ENCODE measurements at regions not wholly inside any gene's neighbourhood (a gene's known extent, or its start where the extent isn't known, plus 50 kb on each side); places are given as distances from the start of the nearest gene placed in this dataset.

- no peaks in the 10 kb centered on the region for H3K36me3 ChIP-seq
- DNase-seq (no peak), ATAC-seq (peak; percentile 55)
- H3K4me3 ChIP-seq, result no peak overlapping the region
- TF ChIP-seq, protein P1, sequence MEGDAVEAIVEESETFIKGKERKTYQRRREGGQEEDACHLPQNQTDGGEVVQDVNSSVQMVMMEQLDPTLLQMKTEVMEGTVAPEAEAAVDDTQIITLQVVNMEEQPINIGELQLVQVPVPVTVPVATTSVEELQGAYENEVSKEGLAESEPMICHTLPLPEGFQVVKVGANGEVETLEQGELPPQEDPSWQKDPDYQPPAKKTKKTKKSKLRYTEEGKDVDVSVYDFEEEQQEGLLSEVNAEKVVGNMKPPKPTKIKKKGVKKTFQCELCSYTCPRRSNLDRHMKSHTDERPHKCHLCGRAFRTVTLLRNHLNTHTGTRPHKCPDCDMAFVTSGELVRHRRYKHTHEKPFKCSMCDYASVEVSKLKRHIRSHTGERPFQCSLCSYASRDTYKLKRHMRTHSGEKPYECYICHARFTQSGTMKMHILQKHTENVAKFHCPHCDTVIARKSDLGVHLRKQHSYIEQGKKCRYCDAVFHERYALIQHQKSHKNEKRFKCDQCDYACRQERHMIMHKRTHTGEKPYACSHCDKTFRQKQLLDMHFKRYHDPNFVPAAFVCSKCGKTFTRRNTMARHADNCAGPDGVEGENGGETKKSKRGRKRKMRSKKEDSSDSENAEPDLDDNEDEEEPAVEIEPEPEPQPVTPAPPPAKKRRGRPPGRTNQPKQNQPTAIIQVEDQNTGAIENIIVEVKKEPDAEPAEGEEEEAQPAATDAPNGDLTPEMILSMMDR (IDR thresholded peaks at IDR 0.05), result no peak
- H3K27ac ChIP-seq, result no peak overlapping the region
- no peaks in the 10 kb centered on the region for H3K9me3 ChIP-seq
- intact Hi-C loops (cut with DNase I), result no loop called here
- no peaks in the 10 kb centered on the region for H3K27me3 ChIP-seq
- no peaks in the 10 kb centered on the region for H3K4me1 ChIP-seq
Observed at GRCh38 chr12:67593041-67593440, 55.5 kb upstream of the DYRK2 start.

GRCh38 chr12:67593461-67594330, 54.8 kb upstream of the DYRK2 start:
- Histone ChIP-seq H3K4me1 (no peaks in the 10 kb centered on the region), H3K4me3 (no peak overlapping the region), H3K27ac (no peak overlapping the region), H3K9me3 (no peaks in the 10 kb centered on the region), H3K36me3 (no peaks in the 10 kb centered on the region), H3K27me3 (no peaks in the 10 kb centered on the region)
- ATAC-seq, result no peak
- intact Hi-C loops (cut with DNase I), result no loop called here
- no peak for DNase-seq
- TF ChIP-seq, protein P1 (IDR thresholded peaks at IDR 0.05), result no peak

GRCh38 chr12:67594888-67595287, 53.7 kb upstream of the DYRK2 start:
- H3K27ac ChIP-seq, result no peak overlapping the region
- no peak overlapping the region for H3K4me3 ChIP-seq
- H3K36me3 ChIP-seq, result no peaks in the 10 kb centered on the region
- ATAC-seq, result no peak
- intact Hi-C loops (cut with DNase I), result no loop called here
- no peaks in the 10 kb centered on the region for H3K27me3 ChIP-seq
- no peaks in the 10 kb centered on the region for H3K9me3 ChIP-seq
- no peaks in the 10 kb centered on the region for H3K4me1 ChIP-seq
- TF ChIP-seq, protein P1 (IDR thresholded peaks at IDR 0.05), result no peak
- no peak for DNase-seq

DNA sequence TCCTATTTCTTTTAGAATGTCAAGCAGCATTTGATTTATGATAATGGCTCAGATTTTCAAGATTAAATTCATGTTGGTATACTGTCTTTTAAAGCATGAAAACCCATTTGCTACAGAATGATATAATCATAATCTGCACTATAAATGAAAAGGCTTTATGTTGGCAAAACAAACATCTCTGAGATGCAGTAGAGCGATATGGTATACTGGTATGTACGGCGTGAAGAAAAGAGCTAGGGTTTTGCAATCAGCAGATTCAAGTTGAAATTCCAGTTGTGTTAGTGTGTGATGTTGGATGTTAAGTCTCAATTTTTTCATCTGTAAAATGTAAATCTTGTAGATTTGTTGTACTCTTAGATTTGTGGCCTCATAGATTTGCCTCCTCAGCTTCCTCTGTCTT, 53.2 kb upstream of the DYRK2 start:
- ATAC-seq (no peak), DNase-seq (no peak)

DNA sequence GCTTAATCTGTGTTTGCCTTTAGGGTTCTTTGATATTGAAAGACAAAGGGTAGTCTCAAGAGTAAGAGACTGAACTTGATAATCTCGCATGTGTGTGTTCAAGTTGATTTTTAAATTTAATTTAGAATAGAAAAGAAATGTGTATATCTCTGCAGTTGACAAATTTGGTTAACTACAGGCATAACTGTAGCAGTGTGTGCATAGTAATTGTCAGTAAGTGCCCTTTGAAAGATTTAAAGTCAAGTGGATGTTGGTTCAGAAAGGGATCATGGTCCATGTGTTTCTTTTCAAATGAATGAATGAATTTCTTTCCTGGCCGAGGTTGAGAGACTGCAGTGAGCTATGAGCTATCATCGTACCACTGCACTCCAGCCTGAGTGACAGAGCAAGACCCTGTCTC, 49.9 kb upstream of the DYRK2 start:
- Histone ChIP-seq H3K9me3 (no peaks in the 10 kb centered on the region), H3K4me3 (no peak overlapping the region), H3K4me1 (no peaks in the 10 kb centered on the region), H3K27ac (no peak overlapping the region), H3K27me3 (no peaks in the 10 kb centered on the region), H3K36me3 (no peaks in the 10 kb centered on the region)
- intact Hi-C loops (cut with DNase I), result no loop called here
- no peak for DNase-seq
- TF ChIP-seq, protein P1 (IDR thresholded peaks at IDR 0.05), result no peak
- ATAC-seq, result no peak

More for the DNA sequence above, 53.2 kb upstream of the DYRK2 start:
- Histone ChIP-seq H3K27me3 (no peaks in the 10 kb centered on the region), H3K9me3 (no peaks in the 10 kb centered on the region), H3K4me3 (no peak overlapping the region), H3K4me1 (no peaks in the 10 kb centered on the region), H3K27ac (no peak overlapping the region), H3K36me3 (no peaks in the 10 kb centered on the region)
- TF ChIP-seq, protein P1 (IDR thresholded peaks at IDR 0.05), result no peak
- intact Hi-C loops (cut with DNase I), result no loop called here

Measured in upper lobe of right lung (tissue), 1 donor.